GM19467 (cell line): ENCODE measurements at regions not wholly inside any gene's neighbourhood (a gene's known extent, or its start where the extent isn't known, plus 50 kb on each side); places are given as distances from the start of the nearest gene placed in this dataset.
"Not testable (repeated sequence)": the region's sequence is repeated elsewhere in the genome, so short reads cannot be mapped to it uniquely, and the experiment has no call there.

ENCODE experiments used
- ATAC-seq: cut with Tn5 transposase; IDR thresholded peaks from one replicate; pipeline ENCODE4 v1.9.1; 2021; ENCODE audit warnings: mild to moderate bottlenecking, moderate library complexity; ENCODE audit not compliant: unreplicated experiment

DNA sequence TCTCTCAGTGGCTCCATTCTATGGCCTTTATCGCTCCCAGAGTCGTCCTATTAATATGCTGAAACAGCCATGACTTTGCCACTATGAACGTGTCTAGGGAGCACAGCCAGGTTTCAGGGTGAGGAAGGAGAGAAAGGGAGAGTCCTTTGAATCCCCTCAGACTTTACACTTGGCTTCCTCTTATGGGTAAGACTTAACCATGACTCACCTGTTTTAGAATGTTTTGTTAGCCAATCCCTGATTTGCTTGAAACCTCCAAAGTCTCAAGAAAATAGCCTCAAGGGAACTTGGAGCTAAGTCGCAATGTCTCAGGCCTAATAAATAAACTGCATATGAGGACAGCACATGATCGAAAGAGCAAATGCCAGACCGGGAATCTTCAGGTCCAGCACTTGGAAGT lies 131.2 kb upstream of the RCN1 start:
- no peak for ATAC-seq

GRCh38 chr11:31958076-31958735 lies 132.7 kb upstream of the RCN1 start:
- ATAC-seq: peak; percentile 55

DNA sequence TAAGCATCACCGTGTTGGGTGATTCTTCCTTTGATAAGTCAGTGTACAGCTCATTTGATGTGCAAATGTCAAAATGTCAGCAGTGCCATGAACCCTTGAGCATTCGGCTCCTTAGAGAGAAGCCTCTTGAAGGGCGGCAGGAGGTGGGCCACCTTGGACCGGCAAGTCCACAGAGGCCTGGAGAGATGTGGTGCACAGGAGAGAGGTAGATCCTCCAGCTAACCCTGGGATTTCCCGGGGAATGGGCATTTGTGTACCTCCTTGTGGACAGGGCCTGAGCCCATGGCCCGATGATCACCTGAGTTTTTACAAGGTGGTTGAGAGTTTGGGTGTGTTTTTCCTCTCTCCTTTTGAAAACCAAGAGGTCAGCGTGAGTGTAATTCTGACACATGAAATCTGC lies 133.2 kb upstream of the RCN1 start:
- no peak for ATAC-seq

DNA sequence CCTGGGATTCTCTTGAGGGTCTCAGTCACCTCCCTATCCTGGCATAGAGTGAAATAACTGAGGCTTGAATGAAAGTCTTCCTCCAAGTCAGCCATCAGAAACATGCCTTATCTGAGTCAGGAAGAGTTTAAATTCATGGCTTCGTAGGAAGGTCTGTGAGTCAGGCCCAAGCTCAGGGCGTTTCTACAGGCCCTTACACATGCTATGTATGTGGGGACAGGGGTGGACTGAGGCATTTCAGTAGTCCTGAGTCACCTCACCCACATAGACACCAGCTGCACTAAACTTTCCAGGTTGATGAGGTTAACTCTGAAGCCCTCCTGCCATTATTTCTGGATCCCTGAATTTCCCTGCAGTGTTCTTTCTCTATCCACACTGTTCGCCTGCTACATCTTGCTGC lies 134.6 kb upstream of the RCN1 start:
- no peak for ATAC-seq

- no peak for ATAC-seq
Observed at GRCh38 chr11:31955838-31956237, 135.0 kb upstream of the RCN1 start.

- ATAC-seq: no peak
Observed at GRCh38 chr11:31953803-31954327, 137.0 kb upstream of the RCN1 start.

DNA sequence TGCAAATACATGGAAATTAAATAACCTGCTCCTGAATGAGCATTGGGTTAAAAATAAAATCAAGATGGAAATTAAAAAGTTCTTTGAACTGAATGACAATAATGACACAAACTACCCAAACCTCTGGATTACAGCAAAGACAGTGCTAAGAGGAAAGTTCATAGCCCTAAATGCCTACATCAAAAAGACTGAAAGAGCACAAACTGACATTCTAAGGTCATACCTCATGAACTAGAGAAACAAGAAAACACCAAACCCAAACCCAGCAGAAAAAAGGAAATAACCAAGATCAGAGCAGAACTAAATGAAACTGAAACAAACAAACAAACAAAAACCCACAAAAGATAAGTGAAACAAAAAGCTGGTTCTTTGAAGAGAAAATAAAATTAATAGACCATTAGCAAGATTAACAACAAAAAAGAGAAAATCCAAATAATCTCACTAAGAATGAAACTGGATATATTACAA lies 138.6 kb upstream of the PAX6 start:
- not testable (repeated sequence) for ATAC-seq

DNA sequence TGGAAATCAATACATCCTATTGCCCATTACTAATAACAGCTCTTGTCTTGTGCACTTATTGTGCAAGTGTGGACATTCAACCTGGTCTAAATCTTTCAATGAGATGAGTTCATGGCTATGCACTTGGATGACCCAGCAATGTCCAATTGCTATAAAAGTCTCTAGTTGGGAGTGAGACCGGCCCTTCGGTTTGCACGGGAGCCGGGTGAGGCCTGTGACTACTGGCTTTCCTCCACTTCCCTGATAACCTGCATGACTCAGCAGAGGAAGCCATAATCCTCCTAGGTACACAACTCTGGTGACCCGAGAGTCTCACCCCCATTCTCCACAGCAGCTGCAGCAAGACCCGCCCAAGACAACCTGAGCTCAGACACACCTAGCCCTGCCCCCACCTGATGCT lies 135.9 kb upstream of the PAX6 start:
- no peak for ATAC-seq

- peak; percentile 79 for ATAC-seq
Observed at GRCh38 chr11:31943056-31943780, 132.1 kb upstream of the PAX6 start.

- no peak for ATAC-seq
Observed at GRCh38 chr11:31940371-31941037, 129.4 kb upstream of the PAX6 start.

DNA sequence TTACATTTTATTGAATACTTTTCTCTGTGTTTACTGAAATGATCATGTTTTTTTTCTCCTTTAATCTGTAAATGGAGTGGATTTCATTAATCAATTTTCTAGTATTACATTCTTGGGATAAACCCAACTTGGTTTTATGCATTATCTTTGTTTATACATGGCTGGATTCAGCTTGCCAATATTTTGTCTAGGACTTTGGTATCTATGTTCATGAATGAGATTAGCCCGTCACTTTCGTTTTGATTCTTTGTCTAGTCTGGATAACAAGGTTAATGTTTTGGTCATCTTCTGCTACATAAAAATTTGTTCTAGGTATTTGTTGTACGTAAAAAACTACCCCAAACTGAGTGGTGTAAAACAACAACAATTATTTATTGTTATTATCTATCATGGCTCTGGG lies 127.9 kb upstream of the PAX6 start:
- ATAC-seq: no peak

DNA sequence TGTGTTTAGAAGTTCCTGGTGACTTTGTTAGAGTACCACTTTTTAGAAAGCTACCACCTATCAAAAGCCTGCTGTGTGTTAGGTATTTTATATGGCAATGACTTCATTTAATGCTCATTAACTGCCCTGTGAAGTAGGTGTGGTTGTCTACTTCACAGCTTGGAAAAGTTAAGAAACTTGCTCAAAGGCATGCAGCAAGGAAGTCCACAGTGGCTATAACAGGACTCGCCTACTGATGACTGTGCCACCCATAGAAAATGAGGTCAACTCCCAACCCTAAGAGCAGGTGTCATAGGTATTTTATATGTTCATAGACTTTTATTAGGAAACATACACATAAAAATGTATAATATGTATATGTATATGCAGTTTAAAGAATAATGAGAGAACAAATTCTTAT lies 125.2 kb upstream of the PAX6 start:
- ATAC-seq: no peak

DNA sequence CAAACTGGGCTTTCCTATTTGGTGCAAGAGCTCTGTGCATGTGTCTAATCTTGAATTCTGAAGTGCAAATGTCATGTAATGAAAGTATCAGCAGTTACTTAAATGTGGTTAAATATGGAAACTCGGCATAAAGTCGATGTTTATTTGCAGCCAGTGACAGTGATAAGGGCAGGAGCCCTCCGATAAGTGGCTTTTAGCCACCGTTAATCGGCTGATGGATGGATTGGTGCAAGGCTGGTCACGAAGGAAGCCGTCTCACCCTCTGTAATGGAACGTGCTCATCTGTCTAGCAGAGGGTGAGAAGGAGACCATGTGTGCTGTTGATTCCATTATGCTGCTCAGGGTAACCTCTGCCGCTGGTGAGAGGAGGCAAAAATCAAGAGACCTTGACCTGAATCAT lies 121.8 kb upstream of the PAX6 start:
- no peak for ATAC-seq

DNA sequence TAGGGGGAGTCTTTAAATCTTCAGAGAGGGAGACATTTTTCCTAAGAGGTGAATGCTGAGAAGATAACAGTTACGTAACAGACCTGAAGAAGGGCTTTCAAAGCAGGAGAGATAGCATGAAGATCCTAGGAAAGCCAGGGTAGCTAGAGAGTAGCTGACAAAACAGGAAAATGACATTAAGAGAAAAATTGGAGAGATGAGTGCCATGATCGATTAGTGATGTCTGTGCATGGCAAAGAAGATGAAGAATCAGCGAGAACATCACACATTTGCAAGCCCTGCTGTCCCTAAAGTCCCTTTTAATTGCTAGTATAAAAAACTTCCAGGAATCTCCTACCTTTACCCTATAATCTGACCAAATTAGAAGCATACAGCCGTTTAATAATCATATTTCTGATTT lies 116.9 kb upstream of the PAX6 start:
- no peak for ATAC-seq

DNA sequence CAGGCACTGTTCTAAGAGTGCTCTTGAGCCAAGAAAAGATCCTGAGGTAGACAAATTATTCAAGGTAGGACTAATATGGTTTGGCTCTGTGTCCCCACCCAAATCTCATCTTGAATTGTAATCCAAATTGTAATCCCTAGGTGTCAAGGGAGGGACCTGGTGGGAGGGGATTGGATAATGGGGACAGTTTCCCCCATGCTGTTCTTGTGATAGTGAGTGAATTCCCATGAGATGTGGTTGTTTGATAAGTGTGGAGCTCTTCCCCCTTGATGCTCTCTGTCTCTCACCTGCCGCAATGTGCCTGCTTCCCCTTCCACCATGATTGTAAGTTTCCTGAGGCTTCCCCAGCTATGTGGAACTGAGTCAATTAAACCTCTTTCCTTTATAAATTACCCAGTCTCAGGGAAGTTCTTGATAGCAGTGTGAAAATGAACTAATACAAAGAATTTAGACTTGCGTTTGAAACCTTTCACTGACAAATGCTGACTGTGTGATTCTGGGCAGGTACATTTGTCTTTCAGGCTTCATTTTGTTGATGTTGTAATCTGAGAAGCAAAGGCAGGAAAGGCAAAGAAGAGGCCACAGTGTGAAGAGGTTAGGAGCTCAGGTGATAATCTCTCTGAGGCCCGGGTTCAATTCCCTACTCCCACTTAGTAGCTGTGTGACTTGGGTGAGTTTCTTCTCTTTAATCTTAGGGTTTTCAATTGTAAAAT lies 115.8 kb upstream of the PAX6 start:
- no peak for ATAC-seq

DNA sequence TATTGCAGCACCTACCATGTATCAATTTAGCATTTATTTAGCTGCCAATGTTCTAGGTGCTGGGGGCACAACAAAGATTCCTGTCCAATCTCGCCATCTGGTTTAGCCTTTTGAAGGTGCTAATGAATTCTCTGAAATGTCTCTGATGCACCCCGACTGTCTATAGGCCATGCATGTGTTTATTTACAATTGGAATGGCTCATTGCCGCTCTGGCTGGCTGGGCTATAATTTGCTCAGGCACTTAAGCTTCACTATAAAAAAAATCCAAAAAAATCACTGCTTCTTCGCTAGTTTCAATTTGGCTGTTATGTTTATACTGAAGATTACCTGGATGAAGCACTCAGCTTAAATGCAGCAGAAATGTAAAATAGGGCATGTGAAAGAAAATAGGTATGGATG lies 115.0 kb upstream of the PAX6 start:
- no peak for ATAC-seq

DNA sequence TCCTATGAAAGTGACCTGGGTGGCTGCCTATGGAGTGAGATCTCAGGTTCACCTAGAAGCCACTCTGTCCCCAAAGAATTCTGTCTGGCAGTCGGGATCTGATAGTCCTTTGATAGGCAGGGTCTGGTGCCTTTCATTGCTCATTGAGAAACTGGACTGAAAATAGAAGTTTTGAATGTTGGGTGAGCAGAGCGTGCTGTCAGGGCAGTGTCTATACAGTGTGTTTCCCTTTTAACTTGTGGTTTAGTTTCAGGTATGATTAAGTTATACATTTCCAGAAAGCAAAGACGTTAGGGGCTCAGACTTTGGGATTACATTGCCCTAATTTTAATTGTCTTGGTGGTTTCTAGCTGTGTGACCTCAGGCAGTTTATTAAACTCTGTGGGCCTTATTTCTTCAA lies 111.3 kb upstream of the PAX6 start:
- no peak for ATAC-seq

DNA sequence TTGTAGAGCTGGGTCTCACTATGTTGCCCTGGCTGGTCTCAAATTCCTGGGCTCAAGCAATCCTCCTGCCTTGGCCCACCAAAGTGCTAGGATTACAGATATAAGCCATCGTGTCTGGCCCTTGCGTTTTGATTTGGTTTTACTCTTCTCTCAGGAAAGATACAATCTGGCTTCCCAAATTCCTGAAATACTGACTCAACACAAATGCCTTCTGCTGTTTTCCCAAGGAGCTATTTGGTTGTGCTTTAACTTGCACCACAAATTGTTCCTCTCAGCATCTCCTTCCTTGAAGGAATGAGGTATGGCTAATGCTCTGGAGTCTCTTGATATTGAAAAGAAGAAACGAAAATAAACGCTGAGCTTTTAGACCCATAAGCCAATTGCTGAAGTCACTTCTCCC lies 110.0 kb upstream of the PAX6 start:
- no peak for ATAC-seq

GRCh38 chr11:31919175-31919574 lies 108.1 kb upstream of the PAX6 start:
- no peak for ATAC-seq

DNA sequence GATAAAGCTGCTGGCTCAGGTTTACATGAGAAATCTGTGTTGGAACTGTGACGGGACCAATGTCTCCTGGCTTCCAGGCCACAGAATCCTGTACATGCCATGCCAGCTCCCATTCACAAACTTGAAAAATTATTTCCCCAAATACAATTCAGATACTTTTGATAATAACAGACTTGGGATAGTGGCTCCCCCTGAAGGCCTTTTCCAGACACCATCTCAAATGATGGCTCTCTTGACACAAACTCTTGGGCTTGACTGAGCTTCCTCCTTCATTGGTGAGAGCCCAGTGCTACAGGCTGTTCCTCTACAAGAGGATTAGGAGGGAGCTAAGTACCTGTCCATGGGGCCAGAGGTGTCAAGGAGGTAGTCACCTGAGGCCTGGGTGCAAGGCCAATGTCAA lies 104.7 kb upstream of the PAX6 start:
- no peak for ATAC-seq

GRCh38 chr11:31913985-31914384 lies 102.9 kb upstream of the PAX6 start:
- peak; percentile 48 for ATAC-seq
